Stimulated activated CD4-positive, alpha-beta T cell treated with anti-CD3 and anti-CD28 coated beads, Interleukin-1b, Interleukin-23, amount 100 ng/mL, for 48 hours (primary cell): ENCODE measurements at regions not wholly inside any gene's neighbourhood (a gene's known extent, or its start where the extent isn't known, plus 50 kb on each side); places are given as distances from the start of the nearest gene placed in this dataset.
"Not testable (repeated sequence)": the region's sequence is repeated elsewhere in the genome, so short reads cannot be mapped to it uniquely, and the experiment has no call there.

Experiments used
- DNase-seq: peaks from one replicate; pipeline ENCODE4 v3.0.0-alpha.2; 2020

- DNase-seq, result no peak
Observed at GRCh38 chr3:174462916-174463315, 396.2 kb upstream of the NAALADL2 start.

- no peak for DNase-seq
Observed at GRCh38 chr3:174465177-174465576, 394.0 kb upstream of the NAALADL2 start.

GRCh38 chr3:174466471-174467054 is 392.6 kb upstream of the NAALADL2 start:
- DNase-seq, result no peak

- no peak for DNase-seq
Observed at GRCh38 chr3:174477491-174477890, 381.6 kb upstream of the NAALADL2 start.

- DNase-seq, result no peak
Observed at GRCh38 chr3:174480767-174481166, 378.4 kb upstream of the NAALADL2 start.

- no peak for DNase-seq
Observed at GRCh38 chr3:174482541-174482940, 376.6 kb upstream of the NAALADL2 start.

- DNase-seq, result no peak
Observed at GRCh38 chr3:174483254-174483653, 375.9 kb upstream of the NAALADL2 start.

GRCh38 chr3:174483856-174484255 is 375.3 kb upstream of the NAALADL2 start:
- not testable (repeated sequence) for DNase-seq

- no peak for DNase-seq
Observed at GRCh38 chr3:174488527-174488926, 370.6 kb upstream of the NAALADL2 start.

GRCh38 chr3:174495311-174495710 is 363.8 kb upstream of the NAALADL2 start:
- no peak for DNase-seq

GRCh38 chr3:174495928-174496327 is 363.2 kb upstream of the NAALADL2 start:
- DNase-seq, result no peak

GRCh38 chr3:174498638-174499037 is 360.5 kb upstream of the NAALADL2 start:
- no peak for DNase-seq

- no peak for DNase-seq
Observed at GRCh38 chr3:174505266-174505665, 353.9 kb upstream of the NAALADL2 start.

GRCh38 chr3:174524203-174524602 is 334.9 kb upstream of the NAALADL2 start:
- DNase-seq, result no peak

GRCh38 chr3:174529298-174529697 is 329.8 kb upstream of the NAALADL2 start:
- no peak for DNase-seq

GRCh38 chr3:174531262-174531982 is 327.7 kb upstream of the NAALADL2 start:
- DNase-seq, result no peak

GRCh38 chr3:174532216-174532615 is 326.9 kb upstream of the NAALADL2 start:
- no peak for DNase-seq

- no peak for DNase-seq
Observed at GRCh38 chr3:174532776-174533175, 326.4 kb upstream of the NAALADL2 start.

GRCh38 chr3:174533286-174533685 is 325.8 kb upstream of the NAALADL2 start:
- no peak for DNase-seq

GRCh38 chr3:174536319-174536718 is 322.8 kb upstream of the NAALADL2 start:
- no peak for DNase-seq

GRCh38 chr3:174538151-174538550 is 321.0 kb upstream of the NAALADL2 start:
- no peak for DNase-seq

GRCh38 chr3:174540116-174540908 is 318.8 kb upstream of the NAALADL2 start:
- DNase-seq, result no peak

GRCh38 chr3:174541708-174542315 is 317.3 kb upstream of the NAALADL2 start:
- DNase-seq, result no peak
